ENCODE measurements at regions not wholly inside any gene's neighbourhood (a gene's known extent, or its start where the extent isn't known, plus 50 kb on each side); places are given as distances from the start of the nearest gene placed in this dataset.

DNA sequence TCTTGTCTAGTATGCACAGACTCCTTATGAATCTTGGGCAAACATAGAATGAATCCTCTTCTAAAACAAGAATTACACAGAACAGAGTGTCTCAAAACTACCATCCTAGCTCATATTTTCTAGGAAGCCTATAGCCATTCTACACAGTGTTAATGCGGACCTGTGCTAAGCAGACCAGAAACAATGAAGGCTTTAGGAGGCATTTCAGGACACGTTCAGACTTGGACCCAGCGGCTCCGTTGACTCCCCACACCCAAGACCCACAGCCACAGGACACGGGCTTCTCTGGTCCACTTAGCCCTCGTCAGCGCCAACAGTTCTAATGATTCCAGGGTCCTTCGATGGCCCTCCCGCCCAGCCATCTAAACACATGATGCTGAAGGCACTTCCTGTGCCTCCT lies 182.2 kb downstream of the BCL11A start:
- TF ChIP-seq, protein P1, sequence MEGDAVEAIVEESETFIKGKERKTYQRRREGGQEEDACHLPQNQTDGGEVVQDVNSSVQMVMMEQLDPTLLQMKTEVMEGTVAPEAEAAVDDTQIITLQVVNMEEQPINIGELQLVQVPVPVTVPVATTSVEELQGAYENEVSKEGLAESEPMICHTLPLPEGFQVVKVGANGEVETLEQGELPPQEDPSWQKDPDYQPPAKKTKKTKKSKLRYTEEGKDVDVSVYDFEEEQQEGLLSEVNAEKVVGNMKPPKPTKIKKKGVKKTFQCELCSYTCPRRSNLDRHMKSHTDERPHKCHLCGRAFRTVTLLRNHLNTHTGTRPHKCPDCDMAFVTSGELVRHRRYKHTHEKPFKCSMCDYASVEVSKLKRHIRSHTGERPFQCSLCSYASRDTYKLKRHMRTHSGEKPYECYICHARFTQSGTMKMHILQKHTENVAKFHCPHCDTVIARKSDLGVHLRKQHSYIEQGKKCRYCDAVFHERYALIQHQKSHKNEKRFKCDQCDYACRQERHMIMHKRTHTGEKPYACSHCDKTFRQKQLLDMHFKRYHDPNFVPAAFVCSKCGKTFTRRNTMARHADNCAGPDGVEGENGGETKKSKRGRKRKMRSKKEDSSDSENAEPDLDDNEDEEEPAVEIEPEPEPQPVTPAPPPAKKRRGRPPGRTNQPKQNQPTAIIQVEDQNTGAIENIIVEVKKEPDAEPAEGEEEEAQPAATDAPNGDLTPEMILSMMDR (IDR thresholded peaks at IDR 0.05; ENCODE audit: low read depth, low read length), result no peak
- no peak for DNase-seq (ENCODE audit: extremely low read depth, low read depth)

DNA sequence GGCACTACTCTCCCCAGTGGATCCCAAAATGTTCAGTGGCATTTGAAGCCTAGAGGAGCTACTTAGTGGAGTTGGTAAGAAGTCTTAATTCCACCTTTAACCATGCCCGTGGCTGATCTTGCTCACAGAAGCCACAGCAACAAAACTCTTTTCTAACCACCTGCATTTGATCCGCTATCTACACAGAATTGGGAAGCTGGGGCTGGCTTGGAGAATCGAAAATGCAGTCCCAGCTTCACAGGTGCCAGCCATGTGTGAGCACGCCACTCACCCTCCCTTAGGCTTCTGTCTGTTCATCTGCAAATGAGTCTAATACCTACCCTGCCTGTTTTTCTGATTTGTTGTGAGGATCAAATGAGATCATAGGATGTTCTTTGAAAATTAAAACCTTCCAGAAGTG lies 182.6 kb downstream of the BCL11A start:
- TF ChIP-seq, protein P1 (IDR thresholded peaks at IDR 0.05; ENCODE audit: low read depth, low read length), result no peak
- no peak for DNase-seq (ENCODE audit: extremely low read depth, low read depth)

DNA sequence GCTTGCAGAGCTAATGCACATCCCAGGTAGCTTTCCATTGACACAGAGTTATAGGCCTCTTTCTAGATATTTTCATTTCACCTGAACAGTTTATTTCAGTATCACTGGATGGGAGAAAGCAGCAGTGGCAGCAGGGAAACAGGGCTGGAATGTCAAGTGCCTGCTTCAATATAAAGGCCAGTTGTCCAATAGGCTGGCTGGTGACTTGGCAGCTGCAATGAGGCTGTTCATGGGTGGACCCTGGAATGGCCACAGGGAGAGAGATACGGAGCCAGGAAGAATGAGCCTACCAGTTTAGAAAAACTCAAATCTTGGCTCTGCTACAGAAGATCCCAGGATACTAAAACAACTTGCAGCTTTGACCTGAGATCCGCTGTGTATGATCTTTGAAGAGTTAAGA lies 185.0 kb downstream of the BCL11A start:
- TF ChIP-seq, protein P1 (IDR thresholded peaks at IDR 0.05; ENCODE audit: low read depth, low read length), result no peak
- DNase-seq (ENCODE audit: extremely low read depth, low read depth), result no peak

DNA sequence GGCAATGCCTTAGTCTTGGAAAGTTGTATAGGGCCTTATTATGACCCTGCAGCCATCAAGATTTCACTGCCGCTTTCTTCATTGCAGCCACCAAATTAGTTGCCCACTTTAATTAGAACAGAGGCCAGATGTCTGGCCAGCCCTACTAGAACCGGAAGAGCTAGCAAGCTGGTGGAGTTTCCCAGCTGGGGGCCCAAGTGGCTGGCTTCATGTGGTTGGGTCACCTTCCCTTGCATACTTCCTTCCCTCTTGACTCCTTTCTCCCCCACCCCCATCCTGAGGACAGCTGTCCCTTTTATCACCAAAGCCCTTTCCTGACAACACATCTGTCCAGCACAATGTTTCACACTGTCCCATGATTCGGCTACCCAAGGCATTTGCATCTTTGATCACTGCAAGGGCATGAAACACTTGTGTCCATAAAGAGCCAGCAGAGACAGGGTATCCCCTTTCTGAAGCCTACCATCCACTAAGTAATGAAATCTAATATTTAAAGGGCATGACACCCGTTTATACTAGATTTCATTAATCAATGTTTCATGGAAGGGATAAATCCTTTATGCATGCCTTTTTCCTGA lies 187.2 kb downstream of the BCL11A start:
- TF ChIP-seq, protein P1 (IDR thresholded peaks at IDR 0.05; ENCODE audit: low read depth, low read length), result no peak
- DNase-seq (ENCODE audit: extremely low read depth, low read depth), result no peak

DNA sequence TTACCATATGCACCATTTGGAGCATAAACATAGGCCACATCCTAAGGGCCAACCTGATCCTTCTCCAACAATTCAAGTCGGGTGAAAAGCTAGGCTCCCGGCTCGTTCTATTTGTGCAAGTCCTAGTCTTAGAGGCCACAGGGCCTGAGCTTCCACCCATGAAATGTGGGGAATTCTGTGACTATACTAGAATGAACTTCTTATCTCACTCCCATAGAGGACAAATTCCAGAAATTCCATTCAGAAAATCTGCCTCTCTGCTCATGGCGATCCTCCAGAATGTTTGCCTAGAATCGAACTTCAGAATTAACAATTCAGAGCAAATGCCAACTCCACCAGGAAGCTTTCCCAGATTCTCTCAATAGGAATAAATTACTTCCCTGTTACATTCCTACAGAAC lies 187.9 kb downstream of the BCL11A start:
- TF ChIP-seq, protein P1 (IDR thresholded peaks at IDR 0.05; ENCODE audit: low read depth, low read length), result no peak
- no peak for DNase-seq (ENCODE audit: extremely low read depth, low read depth)

DNA sequence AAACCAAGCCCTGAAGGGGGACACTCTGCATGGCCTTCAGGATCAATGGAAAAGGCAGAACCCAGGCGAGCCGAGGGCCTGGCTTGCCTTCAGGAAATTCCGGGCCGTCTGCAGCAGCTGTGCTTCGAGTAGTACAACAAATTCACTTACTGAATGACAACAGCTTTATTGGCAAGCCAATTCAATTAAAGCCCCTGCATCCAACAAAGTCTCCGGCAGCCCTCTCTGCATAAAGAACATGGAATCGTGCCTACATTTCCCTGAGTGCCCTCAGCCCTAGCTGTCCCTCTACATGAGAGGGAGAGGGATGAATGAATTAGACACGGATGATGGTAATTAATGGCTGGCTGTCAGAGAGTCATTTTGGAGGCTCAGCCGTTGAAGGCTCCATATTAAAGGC lies 189.0 kb downstream of the BCL11A start:
- no peak for DNase-seq (ENCODE audit: extremely low read depth, low read depth)
- TF ChIP-seq, protein P1 (IDR thresholded peaks at IDR 0.05; ENCODE audit: low read depth, low read length), result no peak

DNA sequence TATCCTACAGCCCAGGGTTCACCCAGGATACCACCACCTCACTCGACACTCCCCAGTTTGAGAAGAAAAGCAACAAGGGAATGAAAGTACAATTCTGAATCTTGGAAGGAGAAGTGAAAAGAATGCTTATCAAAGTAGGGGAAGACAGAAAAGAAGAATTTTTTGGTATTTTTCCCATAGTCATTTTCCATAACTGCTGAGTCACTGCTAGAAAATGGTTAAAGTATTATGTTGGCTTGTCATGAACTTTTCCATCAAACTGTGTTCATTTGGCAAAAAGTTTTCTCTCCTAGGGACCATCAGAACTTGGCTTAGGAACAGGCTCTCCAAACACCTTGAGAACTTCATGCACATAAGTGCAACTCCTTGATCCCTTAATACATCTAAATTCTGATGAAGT lies 192.0 kb downstream of the BCL11A start:
- TF ChIP-seq, protein P1 (IDR thresholded peaks at IDR 0.05; ENCODE audit: low read depth, low read length), result no peak
- DNase-seq (ENCODE audit: extremely low read depth, low read depth), result no peak
